HG03521 (cell line): ENCODE measurements at regions not wholly inside any gene's neighbourhood (a gene's known extent, or its start where the extent isn't known, plus 50 kb on each side); places are given as distances from the start of the nearest gene placed in this dataset.

ENCODE experiments used
- ATAC-seq: cut with Tn5 transposase; IDR thresholded peaks from one replicate; pipeline ENCODE4 v1.9.1; 2021; ENCODE audit warnings: mild to moderate bottlenecking, moderate library complexity; ENCODE audit not compliant: unreplicated experiment

DNA sequence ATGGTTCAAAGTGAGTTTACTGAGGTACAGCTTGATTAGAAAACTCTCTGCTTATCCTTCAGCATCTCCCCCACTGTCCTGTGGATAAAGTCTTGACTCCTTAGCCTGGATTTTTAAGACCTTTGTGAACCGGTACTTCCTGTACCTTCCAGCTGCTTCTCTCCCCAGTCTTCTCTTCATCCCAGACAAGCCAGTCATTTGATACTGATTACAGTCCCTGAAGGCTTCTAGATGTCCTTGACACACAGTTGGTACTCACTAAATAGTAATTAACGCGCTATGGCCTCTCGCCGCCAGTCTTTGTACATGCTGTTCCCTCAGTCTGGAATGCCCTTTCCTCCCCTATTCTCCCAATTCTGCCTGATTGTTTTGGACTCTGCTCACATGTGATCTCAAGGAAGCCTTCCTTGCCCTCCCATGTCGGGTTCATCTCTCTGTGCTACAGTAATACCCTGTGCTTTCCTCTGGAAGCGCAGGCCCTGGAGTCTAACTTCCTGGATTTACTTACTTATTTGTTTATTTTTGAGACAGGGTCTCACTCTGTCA is 50.6 kb upstream of the PTGR2 start:
- no peak for ATAC-seq

DNA sequence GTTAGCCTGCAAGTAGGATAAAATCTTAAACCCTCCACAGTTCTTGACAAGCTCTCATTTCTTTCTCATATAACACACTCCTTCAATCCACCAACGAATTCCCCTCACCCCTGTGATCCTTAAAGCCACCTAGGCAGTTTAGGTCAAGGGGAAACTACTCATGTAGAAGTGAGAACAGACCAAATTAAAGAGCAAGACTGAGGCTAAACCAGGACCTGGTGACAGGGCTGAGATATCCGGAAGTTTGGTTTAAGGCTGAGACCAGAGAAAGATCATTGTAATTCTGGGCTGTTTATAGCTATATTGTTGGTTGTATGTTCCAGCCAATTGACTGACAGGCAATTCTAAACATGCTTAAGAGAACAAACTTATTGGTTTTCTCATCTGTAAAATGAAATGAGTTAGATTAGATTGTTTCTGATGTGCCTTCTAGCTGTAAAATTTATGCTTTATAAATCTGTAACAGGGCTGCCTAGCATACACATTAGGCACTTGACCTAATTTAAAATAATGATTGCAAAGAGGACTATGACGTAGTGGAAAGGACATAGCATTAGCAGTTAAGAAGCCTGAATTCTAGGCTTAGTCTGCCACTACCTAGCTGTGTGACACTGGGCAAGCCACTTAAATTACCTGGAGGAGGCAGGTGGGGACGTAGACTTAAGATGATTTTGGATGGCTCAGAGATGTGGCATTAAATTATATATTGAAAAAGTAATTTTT is 53.9 kb upstream of the PTGR2 start:
- ATAC-seq: no peak

DNA sequence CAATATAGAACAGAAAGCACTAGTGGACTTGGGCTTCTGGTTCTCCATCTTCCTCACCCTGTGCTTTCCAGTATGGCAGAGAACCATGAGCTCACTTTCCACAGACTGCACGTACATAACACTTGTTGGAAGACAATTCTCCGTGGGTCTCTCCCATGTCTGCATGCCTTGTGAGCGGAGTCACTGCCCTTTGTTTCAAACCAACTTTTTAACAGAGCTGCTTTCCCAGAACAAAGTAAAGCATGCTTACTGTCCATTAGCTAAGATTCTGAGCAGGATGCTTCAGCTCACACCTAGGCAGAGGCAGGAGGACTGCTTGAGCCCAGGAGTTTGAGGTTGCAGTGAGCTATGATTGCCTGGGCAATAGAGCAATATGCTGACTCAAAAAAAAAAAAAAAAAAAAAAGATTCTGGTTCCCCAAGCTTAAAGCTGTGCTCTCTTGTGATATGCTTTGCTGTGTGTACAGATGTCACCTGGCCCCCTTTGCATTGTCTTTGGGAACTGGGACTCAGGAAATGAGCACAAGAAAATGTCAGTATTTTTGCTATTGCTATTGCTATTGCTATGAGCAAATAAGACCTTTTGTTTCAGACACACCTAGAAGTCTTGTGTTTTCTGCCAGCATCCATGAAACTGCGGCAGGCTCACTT is 54.6 kb upstream of the PTGR2 start:
- no peak for ATAC-seq

DNA sequence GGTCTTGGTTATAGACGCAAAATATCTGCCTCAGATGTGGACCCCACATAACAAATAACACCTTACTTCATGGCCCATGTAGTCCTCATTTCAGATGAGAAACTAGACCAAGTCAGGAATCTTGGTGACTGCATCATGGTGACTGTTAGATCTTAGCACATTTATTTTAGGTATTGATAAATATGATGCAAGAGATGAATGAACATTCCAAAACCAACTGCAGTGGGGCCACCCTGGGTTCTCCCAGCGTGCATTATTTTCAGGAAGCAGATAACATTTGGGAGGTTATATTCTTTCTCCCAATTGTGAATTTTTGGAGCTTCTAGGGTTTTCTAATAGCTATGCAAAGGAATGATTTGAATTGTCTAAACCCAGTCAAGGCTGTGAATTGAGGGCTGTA is 55.2 kb upstream of the PTGR2 start:
- ATAC-seq: no peak

DNA sequence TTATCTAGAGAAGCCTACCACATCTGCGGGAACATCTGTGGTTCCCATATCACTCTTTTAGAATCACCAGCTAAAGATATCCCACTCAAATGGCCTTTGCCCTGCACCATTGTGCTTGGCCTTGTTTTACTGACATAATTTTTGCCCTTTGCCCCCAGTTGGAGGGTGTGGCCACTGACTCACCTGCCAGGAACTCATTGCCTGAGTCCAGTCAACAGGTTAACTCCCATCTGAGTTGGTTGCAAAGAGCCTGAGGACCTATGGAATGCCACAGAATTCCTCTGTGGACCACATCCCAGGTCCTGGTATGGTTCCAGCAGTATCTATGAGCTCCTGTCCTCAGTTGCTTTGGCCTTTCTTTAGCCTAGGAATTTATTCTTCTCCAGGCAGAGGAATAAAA is 55.7 kb upstream of the PTGR2 start:
- no peak for ATAC-seq

DNA sequence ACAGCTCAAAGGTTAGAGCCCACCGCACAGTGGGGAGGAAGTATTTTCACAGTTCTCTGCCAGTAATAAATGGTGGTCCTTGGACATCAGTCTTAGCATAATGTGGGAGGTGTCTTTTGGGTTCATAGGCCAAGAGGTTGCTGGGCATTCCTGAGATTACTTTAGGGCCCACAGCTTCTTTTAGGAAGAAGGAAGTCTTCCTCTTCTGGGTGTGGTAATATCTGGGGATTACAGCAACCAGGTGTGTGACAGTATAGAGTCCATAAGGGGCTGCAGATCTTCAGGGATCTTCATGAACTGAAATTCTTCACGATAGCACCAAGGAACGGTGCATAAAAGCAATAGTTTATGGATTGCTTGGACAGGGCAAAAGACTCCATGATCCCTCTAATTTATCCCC is 56.2 kb upstream of the PTGR2 start:
- ATAC-seq: no peak

DNA sequence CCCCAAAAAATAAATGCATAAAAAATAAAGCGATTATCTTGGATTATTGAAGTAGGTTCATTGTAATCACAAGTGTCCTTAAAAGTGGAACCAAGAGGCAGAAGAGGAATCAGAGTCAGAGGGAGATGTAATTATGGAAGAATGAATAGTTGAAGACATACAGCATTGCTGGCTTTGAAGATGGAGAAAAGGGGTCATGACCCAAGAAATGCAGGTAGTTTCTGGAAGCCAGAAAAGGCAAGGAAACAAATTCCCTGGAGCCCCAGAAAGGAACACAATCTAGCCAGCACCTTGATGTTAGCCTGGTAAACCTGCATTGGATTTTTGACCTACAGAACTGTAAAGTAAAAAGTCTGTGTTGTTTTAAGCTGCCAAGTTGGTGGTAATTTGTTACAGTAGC is 57.5 kb upstream of the PTGR2 start:
- ATAC-seq: no peak

DNA sequence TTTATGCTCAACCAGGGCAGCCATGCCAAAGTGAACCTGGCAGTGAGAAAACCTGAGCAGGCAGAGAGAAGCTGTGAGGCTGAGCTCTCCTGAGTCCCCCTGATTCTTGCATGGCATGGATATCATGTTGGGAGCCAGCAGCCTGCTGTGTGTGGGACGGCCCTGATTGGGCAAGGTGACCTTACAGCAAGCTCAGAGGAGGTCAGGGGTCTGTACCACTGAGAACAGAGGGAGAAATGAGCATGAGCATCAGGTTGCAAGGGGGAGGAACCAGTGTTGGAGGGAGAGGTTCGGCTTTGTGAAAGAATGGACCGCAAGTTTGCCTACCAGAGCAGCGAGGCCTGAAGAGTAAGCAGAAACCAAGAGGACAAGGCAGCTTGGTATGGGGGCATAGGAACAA is 59.1 kb upstream of the PTGR2 start:
- ATAC-seq: no peak

DNA sequence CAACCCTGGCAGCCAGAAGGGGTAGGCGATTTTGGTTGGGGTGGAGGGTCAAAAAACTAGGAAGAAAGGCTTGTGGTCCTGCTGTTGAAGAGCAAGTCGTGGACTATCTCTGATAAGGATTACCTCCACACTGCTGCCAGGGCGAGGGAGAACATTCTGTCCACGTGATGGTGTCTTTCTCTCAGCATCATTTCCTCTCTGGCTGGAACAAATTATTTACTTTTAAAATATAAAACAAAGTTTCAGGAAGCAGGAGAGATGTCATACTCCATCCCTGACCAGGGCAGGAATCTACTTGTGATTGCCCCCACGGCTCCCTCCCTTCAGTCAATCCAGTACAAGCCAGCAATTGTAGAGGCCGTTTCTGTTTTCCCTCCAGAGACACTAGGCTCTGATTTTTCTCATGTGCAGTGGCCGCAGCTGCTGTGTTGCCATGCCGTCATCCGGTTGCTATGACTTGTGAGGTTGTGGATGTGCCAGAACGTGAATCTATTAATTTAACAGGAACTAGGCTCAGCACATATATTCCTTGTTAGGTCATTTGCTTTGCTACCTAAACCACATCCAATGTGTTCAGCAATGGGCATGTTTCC is 61.5 kb upstream of the PTGR2 start:
- no peak for ATAC-seq

DNA sequence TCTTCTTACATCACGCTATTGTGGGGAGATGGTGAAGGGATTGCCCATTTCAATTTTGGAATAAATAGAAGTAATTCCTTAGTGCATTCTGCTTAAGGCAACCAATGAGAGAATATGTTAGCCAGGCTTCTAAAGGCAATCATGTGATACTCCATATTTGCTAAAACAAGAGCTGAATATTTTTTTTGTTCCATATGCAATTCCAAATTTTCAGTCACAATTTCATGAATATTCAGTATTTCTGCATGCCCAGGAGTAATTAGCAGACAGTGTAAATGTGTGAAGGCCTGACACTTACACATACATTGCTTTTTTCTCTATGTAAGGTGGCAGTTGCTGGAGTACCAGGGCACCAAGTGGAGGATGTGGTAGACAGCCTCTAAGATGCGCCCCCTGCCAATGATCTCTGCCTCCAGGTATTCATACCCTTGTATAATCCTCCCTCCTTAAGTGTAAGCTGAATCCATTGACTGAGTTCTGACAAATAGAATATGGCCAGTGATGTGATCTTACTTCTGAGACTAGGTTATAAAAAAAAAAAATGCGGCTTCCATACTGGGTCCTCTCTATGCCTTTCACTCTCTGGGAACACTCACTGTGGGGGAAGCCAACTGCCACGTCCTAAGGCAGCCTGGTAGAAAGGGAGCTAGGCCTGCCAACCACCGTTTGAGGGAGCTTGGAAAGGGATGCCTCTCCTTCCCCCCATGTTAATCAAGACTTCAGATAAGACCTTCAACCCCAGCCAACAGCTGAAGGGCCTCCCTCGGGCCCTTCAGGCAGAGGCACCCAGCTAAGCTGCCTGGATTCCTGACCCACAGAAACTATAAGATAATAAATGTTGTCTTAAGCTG is 62.7 kb upstream of the PTGR2 start:
- no peak for ATAC-seq

DNA sequence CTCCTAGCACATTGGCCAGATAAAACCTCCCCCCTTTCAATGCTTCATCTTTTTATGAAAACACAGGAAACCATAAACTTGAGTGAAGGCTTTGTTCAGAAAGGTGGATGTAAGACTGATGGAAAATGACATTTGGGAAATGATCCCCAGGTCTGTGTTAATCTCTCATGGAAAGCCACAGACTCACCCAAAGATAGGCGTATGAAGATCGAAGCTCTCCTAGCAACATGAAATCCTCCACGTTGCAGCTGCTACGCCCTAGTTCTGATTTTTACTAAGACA is 63.4 kb upstream of the PTGR2 start:
- ATAC-seq: no peak

DNA sequence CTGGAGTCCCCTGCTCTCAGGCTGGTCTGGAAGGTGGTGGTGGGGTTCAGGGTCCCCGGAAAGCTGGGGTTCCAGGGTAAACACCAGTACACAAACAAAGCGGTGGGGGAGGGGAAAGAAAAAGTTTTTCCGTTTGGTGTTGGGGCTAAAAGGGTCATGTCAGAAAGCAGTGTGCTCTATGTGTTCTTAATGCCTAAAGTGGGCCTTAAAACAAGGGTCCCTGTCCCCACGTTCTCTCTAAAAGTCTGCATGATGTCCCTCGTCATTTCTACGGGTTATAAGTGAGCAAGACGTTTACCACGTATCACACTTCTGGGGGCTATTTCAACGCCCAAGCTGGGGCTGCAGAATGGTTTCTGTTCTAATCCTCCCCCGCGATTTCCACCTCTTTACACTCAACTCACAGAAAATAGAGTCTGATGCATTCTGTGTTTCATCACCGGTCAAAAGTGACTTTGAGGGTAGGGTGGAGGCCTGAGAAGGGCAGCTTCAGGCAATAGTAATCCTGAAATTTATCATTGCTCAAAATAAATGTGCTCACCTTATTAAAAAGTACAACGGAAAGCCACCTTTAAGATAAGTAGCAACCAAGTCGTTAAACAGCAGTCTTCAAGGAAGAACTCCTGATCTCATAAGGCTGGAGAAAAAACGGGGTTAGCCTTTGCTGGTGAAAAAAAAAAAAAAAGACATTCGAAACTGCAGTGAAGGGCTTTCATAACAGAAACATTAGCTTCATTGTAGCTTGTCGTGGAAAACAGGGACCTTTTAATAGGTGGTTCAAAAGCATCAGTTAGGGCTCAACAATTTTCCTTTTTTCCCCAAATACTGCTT is 63.9 kb upstream of the PTGR2 start:
- ATAC-seq: no peak

DNA sequence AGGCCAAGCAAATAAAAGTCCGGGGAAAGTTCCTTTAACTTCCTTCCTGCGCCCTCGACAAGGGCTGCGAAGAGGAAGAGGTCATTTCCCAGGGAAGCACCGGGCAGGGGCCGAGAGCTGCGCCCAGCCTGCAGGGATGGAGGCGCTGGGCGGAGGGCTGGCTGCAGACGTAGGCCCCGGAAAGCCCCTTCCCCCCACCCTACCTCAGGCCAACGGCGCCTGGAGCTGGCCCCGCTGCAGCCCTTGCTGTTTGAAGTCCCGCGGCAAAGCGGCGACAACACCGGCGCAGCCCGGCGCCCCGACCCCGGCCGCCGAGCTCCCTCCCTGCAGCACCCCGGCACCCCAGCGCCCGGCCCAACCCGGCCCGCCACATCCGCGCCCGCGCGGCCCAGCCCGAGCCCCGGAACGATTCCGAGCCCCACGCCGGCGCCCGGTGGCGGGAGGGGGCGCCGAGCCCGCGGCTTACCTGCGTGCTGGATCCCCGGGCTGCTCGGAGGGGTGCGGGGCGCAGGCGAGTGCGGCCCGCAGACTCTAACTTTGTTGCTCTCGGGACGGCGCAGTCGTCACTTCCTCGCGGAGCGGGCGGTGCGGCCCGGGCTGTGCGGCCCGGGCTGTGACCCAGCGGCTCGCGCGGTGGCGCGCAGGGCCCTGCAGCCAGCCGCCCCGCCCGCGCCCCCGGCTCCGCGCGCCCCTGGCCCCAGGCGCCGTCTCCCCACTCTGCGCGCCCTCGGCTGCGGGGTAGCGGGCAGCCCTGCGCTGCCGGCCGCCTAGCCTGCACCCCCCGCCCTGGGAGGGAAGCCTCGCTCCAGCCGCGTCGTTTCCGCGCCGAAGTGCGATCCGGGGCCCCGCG is 64.8 kb upstream of the PTGR2 start:
- ATAC-seq: peak; percentile 42

DNA sequence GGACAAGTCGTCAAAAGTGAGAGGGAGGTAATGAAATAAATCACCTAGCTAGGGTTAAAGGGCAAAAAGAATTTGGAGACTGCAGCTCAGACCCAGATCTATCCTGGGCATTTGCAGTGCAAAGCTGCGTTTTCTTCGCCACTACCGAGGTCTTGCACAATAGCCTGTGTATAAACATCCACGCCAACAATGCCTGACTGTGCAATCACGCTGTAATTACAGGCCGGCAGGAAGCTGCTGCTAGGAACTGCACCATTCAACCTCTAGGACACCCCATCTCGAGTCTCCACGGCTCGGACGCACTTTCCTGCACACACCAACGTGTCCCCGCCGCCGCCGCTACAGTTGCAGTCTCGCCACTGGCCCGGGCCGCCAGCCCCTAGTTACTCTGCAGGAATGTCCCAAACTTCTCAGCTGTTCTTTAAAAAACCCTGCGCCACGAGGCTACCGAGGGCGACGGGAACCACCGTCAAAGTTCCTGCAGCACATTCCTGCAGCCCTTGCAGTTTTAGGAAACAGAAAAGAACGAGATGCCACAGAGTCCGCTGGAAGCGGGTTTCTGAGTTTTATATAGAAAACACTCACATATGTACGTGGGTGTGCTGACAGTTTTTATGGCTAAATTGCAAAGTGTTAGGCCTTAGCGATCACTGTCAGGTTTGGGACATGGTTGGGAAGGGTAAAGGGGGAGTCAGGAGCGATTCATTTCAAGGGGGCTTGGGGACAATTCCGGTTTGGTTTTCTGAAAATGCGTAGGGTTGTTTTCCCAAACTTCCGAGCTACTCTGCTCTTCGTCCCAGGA is 65.6 kb upstream of the PTGR2 start:
- ATAC-seq: peak; percentile 32

DNA sequence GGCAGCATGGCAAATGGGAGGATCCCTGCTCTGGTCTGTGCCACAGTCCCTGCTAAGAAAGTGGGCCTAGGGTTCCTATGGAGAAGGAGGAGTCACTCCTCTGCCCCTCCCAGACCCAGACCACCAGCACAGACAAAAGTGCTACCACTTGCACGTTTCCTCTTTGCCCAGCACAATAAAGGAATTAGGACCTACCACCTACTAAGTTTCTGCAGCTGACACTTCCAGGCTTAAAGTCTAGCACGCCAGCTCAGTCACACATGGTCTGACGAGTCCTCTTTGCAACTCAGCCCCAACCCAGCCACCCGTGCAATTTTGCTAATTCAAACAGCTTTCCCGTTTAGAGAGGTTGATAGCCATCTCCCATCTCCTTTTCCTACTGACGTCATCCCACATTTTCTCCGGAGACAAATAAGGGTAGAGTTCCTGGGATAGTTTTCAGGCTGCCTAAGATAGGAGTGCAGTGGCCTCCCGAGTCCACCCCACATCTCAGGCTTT is 66.2 kb upstream of the PTGR2 start:
- no peak for ATAC-seq

DNA sequence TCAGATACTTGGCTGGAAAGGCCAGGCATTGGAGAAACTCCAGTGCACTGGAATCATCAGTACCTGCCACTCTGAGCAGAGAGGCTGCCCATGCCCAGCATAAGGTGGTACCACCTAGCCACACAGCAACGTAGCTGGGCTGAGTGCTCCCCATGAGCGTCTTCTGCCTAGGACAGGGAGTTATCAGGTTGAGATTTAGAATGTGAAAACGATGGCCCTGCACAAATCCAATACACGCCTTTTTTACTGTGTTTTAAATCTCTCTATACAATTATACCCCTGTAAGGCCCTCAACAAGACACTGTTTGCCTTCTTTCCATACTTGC is 66.7 kb upstream of the PTGR2 start:
- ATAC-seq: no peak

DNA sequence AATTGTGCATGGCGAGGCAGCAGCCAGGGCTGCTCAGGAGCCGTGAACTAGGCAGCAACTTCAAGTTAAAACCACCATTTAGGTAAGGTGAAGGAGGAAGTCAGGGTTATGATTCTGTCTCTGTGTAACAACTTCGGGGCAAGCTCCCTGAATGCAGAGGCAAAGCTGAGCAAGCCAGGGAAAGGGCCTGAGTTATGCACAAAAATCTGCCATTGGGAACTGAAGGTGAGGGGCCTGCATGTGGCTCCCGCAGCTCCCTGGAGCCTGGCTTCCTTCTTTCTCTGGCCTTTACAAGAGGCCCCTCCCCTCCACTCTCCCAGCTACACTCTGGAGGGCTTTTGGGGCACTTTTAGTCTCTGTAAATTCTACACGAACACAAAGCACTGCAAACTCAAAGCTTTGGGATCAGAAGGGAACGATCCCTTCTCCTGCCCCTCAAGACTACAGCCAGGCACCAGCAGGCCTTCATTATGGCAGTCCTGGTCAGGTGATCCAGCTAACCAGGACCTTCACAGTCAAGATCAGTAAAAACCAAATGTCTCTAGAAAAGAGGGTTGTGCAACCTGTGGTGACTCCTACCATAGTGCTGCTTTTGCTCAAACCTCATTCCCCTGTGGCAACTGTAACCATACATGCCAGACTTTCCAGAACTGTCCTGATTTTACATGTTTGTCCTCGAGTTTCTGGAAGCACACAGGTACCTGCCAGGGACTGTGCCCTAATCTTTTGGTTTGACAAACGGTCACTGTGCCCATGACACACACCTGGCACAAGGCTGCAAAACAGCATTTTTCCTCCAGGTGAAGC is 67.2 kb upstream of the PTGR2 start:
- ATAC-seq: no peak

DNA sequence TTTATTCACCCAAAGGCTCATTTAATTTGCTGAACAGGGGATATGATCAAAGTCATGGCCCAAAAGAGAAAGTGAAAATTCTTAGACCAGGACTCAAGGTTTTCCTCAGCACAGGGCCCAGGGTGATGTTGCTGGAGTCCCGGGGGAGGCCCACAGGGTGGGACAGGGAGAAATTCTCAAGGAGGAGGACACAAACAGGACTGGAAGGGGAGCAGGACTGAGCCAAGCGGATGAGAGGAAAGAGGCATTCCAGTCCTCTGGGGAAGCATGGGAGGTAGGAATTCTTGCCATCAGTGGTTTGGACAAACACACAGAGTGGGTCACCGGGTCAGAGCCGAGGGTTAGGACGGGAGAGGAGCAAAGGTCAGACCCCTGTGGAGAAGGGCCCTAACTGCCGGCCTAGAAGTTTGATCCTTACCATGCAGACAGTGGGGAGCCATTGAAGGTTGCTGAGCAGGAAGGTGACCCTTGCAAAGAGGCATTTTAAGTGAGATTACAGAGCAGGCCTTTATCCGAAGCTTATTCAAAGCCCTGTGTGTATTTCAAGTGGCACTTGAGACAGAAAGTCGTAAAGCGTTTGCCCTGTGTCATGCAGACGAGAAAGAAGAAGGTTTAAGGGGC is 68.4 kb upstream of the PTGR2 start:
- ATAC-seq: no peak
